Sigmoid colon (tissue), 6 donors: ENCODE measurements at regions not wholly inside any gene's neighbourhood (a gene's known extent, or its start where the extent isn't known, plus 50 kb on each side); places are given as distances from the start of the nearest gene placed in this dataset.
"Not testable (repeated sequence)": the region's sequence is repeated elsewhere in the genome, so short reads cannot be mapped to it uniquely, and the experiment has no call there.

Experiments
- DNase-seq: peaks from one replicate; pipeline ENCODE4 v3.0.0-alpha.2; 2019
- H3K27ac ChIP-seq, 4 donors: fragments of 200-600 bp; sonication (generic); one replicate each; pipeline ENCODE4 v1.5.1; 2016 to 2019; ENCODE audit warnings: mild to moderate bottlenecking in 1 of 4
- H3K27me3 ChIP-seq, 3 donors: fragments of 200-600 bp; sonication (generic); one replicate each; pipeline ENCODE4 v1.5.1; 2019; ENCODE audit warnings: mild to moderate bottlenecking in 1 of 3
- H3K36me3 ChIP-seq, 4 donors: fragments of 200-600 bp; sonication (generic); one replicate each; pipeline ENCODE4 v1.5.1; 2016 to 2019
- H3K4me1 ChIP-seq, 4 donors: fragments of 200-600 bp; sonication (generic); one replicate each; pipeline ENCODE4 v1.5.1; 2017 to 2019
- H3K4me3 ChIP-seq, 4 donors: fragments of 200-600 bp; sonication (generic); one replicate each; pipeline ENCODE4 v1.5.1; 2017 to 2019; ENCODE audit warnings: mild to moderate bottlenecking in 2 of 4, moderate library complexity in 1 of 4
- H3K9me3 ChIP-seq, 4 donors: fragments of 200-600 bp in 3 of 4; sonication (generic) in 3 of 4; one replicate each; pipeline versions ENCODE4 v1.5.1 to v1.6.1; 2013 to 2019
- CTCF ChIP-seq, 4 experiments: fragments of 450-650 bp in 3 of 4; fragments of 200-600 bp in 1 of 4; IDR thresholded peaks; one replicate each; pipeline ENCODE4 v1.5.1; 2016 to 2019; ENCODE audit warnings: antibody characterized with exemption in 4 of 4, mild to moderate bottlenecking in 3 of 4, moderate library complexity in 2 of 4
- EP300 ChIP-seq, 4 donors: sonication (generic); formaldehyde crosslinking; IDR thresholded peaks; one replicate each; pipeline ENCODE4 v1.6.1; 2017; ENCODE audit warnings: antibody characterized with exemption in 4 of 4
- POLR2A ChIP-seq, 2 donors: fragments of 450-650 bp; IDR thresholded peaks; one replicate each; pipeline ENCODE4 v1.6.1; 2016; ENCODE audit warnings: antibody characterized with exemption in 2 of 2, mild to moderate bottlenecking in 2 of 2, moderate library complexity in 2 of 2
- POLR2AphosphoS5 ChIP-seq, 4 donors: sonication (generic); formaldehyde crosslinking; IDR thresholded peaks; one replicate each; pipeline ENCODE4 v1.6.1; 2017; ENCODE audit warnings: antibody characterized with exemption in 4 of 4
- WGBS, 2 donors: extraction: QIAGEN DNeasy Blood & Tissue Kit; methylation state at CpG; one replicate each; pipeline ENCODE4 v1.1.7; 2013; 5-methylcytosine and 5-hydroxymethylcytosine counted together
- intact Hi-C: fragments of 100-400 bp; cut with DNase I; formaldehyde crosslinking; loops from one replicate; pipeline ENCODE4 v1.15.1; 2023
- donor health status: healthy with polysubstance abuse.
- donor health status: healthy.

GRCh38 chrX:27222661-27223060 lies 240.5 kb downstream of the PPP4R3C start:
- Histone ChIP-seq H3K9me3 (no peaks in the 10 kb centered on the region), H3K4me1 (no peaks in the 10 kb centered on the region), H3K36me3 (no peaks in the 10 kb centered on the region), H3K27ac (no peak overlapping the region), H3K4me3 (no peak overlapping the region), H3K27me3 (no peaks in the 10 kb centered on the region)
- intact Hi-C loops = no loop called here
- TF ChIP-seq EP300 (IDR thresholded peaks at IDR 0.05) = no peak
- TF ChIP-seq POLR2AphosphoS5 (IDR thresholded peaks at IDR 0.05) = no peak
- TF ChIP-seq CTCF (IDR thresholded peaks at IDR 0.05) = no peak
- no peak for TF ChIP-seq POLR2A (IDR thresholded peaks at IDR 0.05)
- 95 to 98% methylated on average over 7 to 8 of the region's 8 CpGs for WGBS, 2 donors
- no peak for DNase-seq

DNA sequence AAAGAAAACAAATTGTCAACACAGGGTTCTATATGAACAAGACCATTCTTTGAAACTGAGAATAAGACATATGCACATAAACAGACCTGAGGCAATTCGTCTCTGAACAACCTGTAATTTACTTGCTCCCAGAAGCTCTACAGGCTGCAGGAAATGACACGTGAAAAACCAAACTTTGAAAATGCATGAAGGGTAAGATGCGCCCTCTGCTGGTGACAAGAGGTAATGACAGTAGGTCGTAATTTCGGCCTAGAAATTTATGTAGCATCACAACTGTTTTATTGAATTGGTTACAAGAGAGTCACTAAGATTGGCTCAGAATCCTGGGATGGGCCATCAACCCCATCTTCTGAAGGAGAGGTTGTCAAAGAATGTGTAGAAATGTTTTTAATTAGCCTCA lies 276.5 kb downstream of the PPP4R3C start:
- intact Hi-C loops = loop anchor here (10.0 kb wide), 1 partner anchor 402 kb away; no protein-coding TSS in a partner anchor
- no peak overlapping the region for H3K27ac ChIP-seq
- H3K4me1 ChIP-seq = no peaks in the 10 kb centered on the region
- H3K36me3 ChIP-seq = no peaks in the 10 kb centered on the region
- no peak overlapping the region for H3K4me3 ChIP-seq
- TF ChIP-seq EP300 (IDR thresholded peaks at IDR 0.05) = no peak
- no peak for TF ChIP-seq POLR2AphosphoS5 (IDR thresholded peaks at IDR 0.05)
- TF ChIP-seq CTCF (IDR thresholded peaks at IDR 0.05) = peak in 2 of 4 experiments; percentile 45 to 59
- TF ChIP-seq POLR2A (IDR thresholded peaks at IDR 0.05) = no peak
- H3K27me3 ChIP-seq = no peaks in the 10 kb centered on the region
- no peak for DNase-seq
- 19 to 21% methylated on average over 5 of the region's 5 CpGs for WGBS, 2 donors
- no peaks in the 10 kb centered on the region for H3K9me3 ChIP-seq

GRCh38 chrX:27163236-27163635 lies 299.9 kb downstream of the PPP4R3C start:
- intact Hi-C loops = no loop called here
- H3K9me3 ChIP-seq = no peaks in the 10 kb centered on the region
- 53 to 66% methylated on average over 4 of the region's 4 CpGs for WGBS, 2 donors

DNA sequence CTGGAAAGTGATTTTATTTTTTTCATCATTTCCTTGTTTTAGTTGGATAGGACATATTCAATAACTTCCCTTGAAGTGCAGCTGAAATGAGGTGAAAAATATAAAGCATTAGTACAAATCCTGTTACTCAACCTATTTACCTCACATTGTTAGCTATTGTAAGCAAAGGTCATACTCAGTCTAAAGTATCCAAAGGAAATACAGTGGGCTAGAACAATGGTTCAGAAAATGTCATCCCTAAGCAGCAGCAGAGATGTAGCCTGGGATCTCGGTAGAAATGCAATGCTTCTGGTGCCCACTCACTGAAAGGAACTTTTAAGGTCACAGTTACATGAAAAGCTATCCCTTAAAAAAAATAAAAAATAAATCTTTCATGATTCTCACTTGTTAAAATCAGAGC lies 300.6 kb downstream of the PPP4R3C start:
- no peak overlapping the region for H3K4me3 ChIP-seq
- H3K36me3 ChIP-seq = no peaks in the 10 kb centered on the region
- H3K4me1 ChIP-seq = no peaks in the 10 kb centered on the region
- intact Hi-C loops = no loop called here
- DNase-seq = no peak
- WGBS, 2 donors = 69 to 71% methylated on average over 1 of the region's 1 CpG
- H3K9me3 ChIP-seq = no peaks in the 10 kb centered on the region
- TF ChIP-seq EP300 (IDR thresholded peaks at IDR 0.05) (no peak), POLR2AphosphoS5 (IDR thresholded peaks at IDR 0.05) (no peak), POLR2A (IDR thresholded peaks at IDR 0.05) (no peak), CTCF (IDR thresholded peaks at IDR 0.05) (no peak)
- no peak overlapping the region for H3K27ac ChIP-seq
- no peaks in the 10 kb centered on the region for H3K27me3 ChIP-seq

More at GRCh38 chrX:27163236-27163635, 299.9 kb downstream of the PPP4R3C start:
- Histone ChIP-seq H3K4me1 (no peaks in the 10 kb centered on the region), H3K36me3 (no peaks in the 10 kb centered on the region), H3K27me3 (no peaks in the 10 kb centered on the region), H3K4me3 (no peak overlapping the region), H3K27ac (no peak overlapping the region)
- no peak for DNase-seq
- no peak for TF ChIP-seq POLR2A (IDR thresholded peaks at IDR 0.05)
- TF ChIP-seq POLR2AphosphoS5 (IDR thresholded peaks at IDR 0.05) = no peak
- TF ChIP-seq EP300 (IDR thresholded peaks at IDR 0.05) = no peak
- TF ChIP-seq CTCF (IDR thresholded peaks at IDR 0.05) = no peak

DNA sequence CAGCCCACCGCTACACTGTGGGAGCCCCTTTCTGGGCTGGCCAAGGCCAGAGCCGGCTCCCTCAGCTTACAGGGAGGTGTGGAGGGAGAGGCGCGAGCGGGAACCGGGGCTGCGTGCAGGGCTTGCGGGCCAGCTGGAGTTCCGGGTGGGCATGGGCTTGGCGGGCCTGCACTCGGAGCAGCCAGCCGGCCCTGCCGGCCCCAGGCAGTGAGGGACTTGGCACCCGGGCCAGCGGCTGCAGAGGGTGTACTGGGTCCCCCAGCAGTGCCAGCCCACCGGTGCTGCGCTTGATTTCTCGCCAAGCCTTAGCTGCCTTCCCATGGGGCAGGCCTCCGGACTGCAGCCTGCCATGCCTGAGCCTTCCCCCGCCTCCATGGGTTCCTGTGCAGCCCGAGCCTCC lies 306.2 kb downstream of the PPP4R3C start:
- H3K4me1 ChIP-seq, H3K27me3 ChIP-seq, intact Hi-C loops, DNase-seq, H3K36me3 ChIP-seq, H3K27ac ChIP-seq, H3K4me3 ChIP-seq, H3K9me3 ChIP-seq: not testable (repeated sequence)
- 89 to 97% methylated on average over 21 of the region's 21 CpGs for WGBS, 2 donors
